ENCODE measurements at regions not wholly inside any gene's neighbourhood (a gene's known extent, or its start where the extent isn't known, plus 50 kb on each side); places are given as distances from the start of the nearest gene placed in this dataset.

GRCh38 chr3:163018067-163018466, 1521.5 kb downstream of the OTOL1 start:
- TF ChIP-seq CTCF (conservative IDR thresholded peaks at IDR 0.05 in 1 of 2, IDR thresholded peaks at IDR 0.05 in 1 of 2; ENCODE audit: low read depth in 1 of 2, low read length in 2 of 2) (no peak), EZH2 (IDR thresholded peaks at IDR 0.05; ENCODE audit: low read length, missing control alignments) (no peak)
